ENCODE measurements at regions not wholly inside any gene's neighbourhood (a gene's known extent, or its start where the extent isn't known, plus 50 kb on each side); places are given as distances from the start of the nearest gene placed in this dataset.
"Not testable (repeated sequence)": the region's sequence is repeated elsewhere in the genome, so short reads cannot be mapped to it uniquely, and the experiment has no call there.

- no peak for DNase-seq (ENCODE audit: low spot score)
Observed at GRCh38 chr12:61290473-61290872, 969.7 kb upstream of the USP15 start.

- no peak for DNase-seq (ENCODE audit: low spot score)
Observed at GRCh38 chr12:61291647-61292046, 968.6 kb upstream of the USP15 start.

DNA sequence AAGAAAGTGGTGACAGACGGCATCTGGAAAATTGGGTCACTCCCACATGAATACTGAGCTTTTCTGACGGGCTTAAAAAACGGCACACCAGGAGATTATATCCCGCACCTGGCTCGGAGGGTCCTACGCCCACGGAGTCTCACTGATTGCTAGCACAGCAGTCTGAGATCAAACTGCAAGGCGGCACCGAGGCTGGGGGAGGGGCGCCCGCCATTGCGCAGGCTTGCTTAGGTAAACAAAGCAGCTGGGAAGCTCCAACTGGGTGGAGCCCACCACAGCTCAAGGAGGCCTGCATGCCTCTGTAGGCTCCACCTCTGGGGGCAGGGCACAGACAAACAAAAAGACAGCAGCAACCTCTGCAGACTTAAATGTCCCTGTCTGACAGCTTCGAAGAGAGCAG, 966.2 kb upstream of the USP15 start:
- DNase-seq (ENCODE audit: low spot score) = not testable (repeated sequence)

DNA sequence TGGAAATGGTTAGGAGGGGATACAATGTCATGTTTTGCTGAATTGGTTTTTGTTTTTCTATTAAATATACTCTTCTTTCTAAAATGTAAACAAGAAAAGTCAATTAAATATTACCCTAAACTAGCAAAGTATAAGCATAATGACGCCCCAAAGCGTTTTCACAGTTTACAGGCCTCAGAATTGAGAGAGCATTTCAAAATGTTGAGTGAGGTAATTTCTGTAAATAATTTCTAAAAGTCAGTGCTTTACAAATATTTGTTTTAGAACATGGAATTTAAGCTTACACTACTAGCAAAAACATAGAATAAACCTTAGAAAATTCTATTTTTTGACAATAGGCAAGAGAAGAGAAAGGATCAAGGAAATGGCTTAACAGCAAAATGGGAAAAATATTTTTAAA, 958.4 kb upstream of the USP15 start:
- DNase-seq (ENCODE audit: low spot score) = no peak

DNA sequence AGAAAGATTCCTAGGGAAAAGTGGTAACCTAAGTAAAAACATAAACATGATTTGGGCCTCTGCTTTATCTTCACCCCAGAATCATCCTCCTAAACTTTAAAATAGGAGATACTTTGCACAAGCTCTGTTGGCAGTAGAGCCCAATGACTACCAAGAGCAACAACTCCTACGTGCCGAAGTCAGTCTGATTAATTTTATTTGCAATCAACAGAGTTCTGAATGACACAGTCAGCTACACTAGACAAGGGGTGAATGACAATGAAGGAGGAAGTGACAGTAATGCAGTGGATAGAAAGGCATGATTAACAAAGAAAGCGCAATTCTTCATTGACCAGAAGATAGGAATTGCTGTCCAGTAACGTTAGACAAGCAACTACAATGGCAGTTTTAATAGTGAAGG, 957.9 kb upstream of the USP15 start:
- no peak for DNase-seq (ENCODE audit: low spot score)

DNA sequence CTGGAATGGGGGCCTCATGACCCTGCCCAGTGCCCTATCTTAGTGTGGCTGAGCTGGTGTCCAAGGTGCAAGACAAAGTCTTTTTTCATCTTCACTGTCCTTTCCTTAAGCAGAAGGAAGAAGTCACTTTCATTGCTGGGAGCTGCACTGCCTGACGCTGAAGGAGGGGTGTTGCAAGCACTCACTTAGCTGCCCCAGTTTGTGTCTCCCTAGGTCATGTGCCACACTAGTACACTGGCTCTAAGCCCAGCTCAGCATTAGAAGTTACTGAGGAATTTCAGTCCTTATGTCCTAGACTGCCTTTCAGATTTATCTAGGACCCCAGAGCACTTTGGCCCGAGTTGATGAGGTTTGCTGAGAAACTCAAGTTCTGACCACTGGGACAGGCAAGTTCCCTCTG, 952.0 kb upstream of the USP15 start:
- DNase-seq (ENCODE audit: low spot score) = no peak

- DNase-seq (ENCODE audit: low spot score) = no peak
Observed at GRCh38 chr12:61311413-61311812, 948.8 kb upstream of the USP15 start.

- no peak for DNase-seq (ENCODE audit: low spot score)
Observed at GRCh38 chr12:61348871-61349270, 911.3 kb upstream of the USP15 start.

DNA sequence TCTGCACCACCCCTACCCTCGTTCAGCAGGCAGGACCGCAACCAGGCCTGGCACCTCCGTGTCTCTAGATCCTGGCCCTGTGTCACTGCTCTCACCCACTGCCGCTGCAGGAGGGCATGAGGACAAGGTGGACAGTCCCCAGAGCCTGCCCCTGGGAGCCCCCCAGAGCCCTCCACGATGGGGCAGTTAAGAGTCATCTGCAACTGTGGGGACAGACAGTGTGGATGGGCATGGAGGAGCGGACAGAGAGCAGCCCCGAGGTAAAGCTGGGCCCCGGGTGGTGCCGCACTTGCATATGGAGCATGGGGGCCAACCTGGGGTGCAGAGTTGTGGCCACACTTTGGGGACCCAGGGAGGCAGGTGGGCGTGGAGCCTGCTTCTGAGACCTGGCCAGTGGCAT, 905.1 kb upstream of the USP15 start:
- DNase-seq (ENCODE audit: low spot score) = peak; percentile 9

GRCh38 chr12:61356485-61356884, 903.7 kb upstream of the USP15 start:
- DNase-seq (ENCODE audit: low spot score) = peak; percentile 8

DNA sequence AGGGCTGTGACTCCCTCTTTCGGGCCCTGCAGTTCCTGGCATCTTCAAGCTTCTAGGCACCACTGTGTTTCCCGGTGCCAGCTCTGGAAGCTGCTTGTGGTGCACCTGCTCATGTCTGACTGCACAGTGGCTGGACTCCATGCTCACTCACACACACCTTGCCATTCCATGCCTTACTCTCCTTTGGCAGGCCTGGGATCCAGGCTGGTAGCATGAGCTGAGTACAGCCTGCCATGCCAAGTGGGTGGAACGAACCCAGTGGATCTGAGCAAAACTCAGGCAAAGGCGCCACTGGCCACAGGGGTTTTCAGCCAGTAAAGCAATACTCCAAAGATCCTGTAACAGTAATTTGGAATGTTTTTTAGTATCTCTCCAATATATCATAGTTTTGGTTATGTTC, 902.7 kb upstream of the USP15 start:
- no peak for DNase-seq (ENCODE audit: low spot score)

DNA sequence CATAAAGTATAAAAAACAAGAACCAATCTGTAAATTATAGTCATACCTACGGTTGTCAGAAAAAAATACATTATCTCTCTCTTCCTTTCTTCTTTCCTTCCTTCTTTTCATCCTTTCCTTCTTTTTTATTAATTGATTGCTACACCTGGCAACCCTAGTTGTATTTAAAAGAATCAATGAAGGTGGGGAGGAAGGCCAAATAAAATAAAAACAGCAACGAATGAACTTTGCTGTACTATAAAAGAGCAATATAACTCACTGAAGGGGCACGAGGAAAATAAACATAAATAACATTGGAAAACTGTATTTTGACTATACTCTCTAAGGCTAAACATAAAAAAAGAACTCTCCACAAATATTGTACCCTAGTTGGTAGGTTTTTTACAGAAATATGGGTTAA, 898.2 kb upstream of the USP15 start:
- DNase-seq (ENCODE audit: low spot score) = no peak

GRCh38 chr12:61365001-61365400, 895.2 kb upstream of the USP15 start:
- DNase-seq (ENCODE audit: low spot score) = no peak

DNA sequence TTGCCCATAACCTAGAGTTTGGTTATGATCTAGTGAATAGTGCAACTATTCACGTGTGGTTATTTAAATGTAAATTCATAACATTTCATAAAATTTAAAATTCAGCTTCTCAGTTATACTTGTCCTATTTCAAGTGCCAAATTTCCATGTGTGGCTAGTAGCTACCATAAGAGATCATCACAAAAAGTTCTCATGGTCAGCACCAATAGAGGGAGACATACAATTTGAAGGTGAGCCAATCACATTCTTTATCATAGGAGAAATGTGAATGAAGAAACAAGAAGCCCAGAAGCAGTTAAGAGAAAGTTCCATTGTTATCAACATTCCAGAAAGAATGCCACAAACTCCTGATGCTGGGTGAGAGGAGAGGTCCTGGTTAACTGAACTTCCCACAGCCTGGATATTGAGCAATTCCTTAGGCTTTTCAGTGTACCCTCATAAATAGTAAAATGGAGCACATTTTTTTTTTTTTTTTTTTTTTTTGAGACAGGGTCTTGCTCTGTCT, 892.9 kb upstream of the USP15 start:
- DNase-seq (ENCODE audit: low spot score) = no peak

- no peak for DNase-seq (ENCODE audit: low spot score)
Observed at GRCh38 chr12:61369241-61369910, 890.8 kb upstream of the USP15 start.

- no peak for DNase-seq (ENCODE audit: low spot score)
Observed at GRCh38 chr12:61384511-61384910, 875.7 kb upstream of the USP15 start.

- DNase-seq (ENCODE audit: low spot score) = no peak
Observed at GRCh38 chr12:61385771-61386170, 874.4 kb upstream of the USP15 start.

DNA sequence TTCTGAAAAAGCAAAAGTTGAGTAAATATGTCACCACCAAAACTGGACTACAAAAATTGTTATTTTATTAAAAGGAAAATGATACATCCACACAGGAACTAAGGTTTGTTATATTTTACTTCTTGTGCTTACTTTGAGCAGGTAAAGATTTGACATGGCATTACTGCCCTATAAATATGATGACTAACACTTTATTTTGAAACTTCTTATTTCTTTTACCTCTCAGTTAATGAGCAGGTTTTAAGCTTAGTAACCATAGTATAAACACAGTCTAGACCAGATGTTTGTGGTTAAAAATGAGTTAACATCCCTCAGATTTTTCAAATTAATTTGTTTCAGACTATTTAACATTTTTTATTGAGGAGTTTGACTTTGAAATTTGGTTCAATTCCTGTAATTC, 862.5 kb upstream of the USP15 start:
- DNase-seq (ENCODE audit: low spot score) = no peak

- DNase-seq (ENCODE audit: low spot score) = no peak
Observed at GRCh38 chr12:61412201-61412600, 848.0 kb upstream of the USP15 start.

DNA sequence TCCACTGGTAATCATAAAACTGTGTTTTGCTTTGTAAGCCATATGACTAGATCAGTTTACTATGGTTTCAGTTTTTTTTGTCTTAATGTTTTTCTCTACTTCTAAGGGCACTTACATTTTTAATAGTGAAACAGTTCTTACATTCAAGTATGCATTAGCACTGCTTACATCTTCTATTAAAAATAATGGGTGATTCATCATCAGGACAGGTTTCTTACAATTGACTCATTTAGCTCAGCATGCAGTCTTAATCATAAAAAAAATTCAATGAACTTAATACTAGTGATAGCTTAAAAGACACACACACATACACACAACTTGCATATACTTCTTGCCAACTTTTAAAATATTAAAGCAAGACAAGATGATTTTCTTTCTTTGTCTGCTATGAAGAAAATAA, 845.7 kb upstream of the USP15 start:
- no peak for DNase-seq (ENCODE audit: low spot score)

GRCh38 chr12:61422786-61423185, 837.4 kb upstream of the USP15 start:
- DNase-seq (ENCODE audit: low spot score) = no peak

- DNase-seq (ENCODE audit: low spot score) = no peak
Observed at GRCh38 chr12:61452076-61452475, 808.1 kb upstream of the USP15 start.

GRCh38 chr12:61487728-61488127, 772.5 kb upstream of the USP15 start:
- DNase-seq (ENCODE audit: low spot score) = no peak
